T-helper 1 cell treated with Interleukin-12 subunit alpha and Interleukin-12 subunit beta and Interleukin-4 antibody, amounts not matched to agents 30 ng/mL and 1 ng/mL, for 36 hours (primary cell): ENCODE measurements at regions not wholly inside any gene's neighbourhood (a gene's known extent, or its start where the extent isn't known, plus 50 kb on each side); places are given as distances from the start of the nearest gene placed in this dataset.

Source experiments
- intact Hi-C: fragments of 100-400 bp; cut with micrococcal nuclease; formaldehyde crosslinking; loops from one replicate; pipeline ENCODE4 v1.15.1; 2024

- intact Hi-C loops, result no loop called here
Measured at GRCh38 chr10:31720546-31720945, 208.1 kb downstream of the ARHGAP12 start.

GRCh38 chr10:31709476-31709875, 219.2 kb downstream of the ARHGAP12 start:
- intact Hi-C loops, result loop anchor here (5.0 kb wide), 2 partner anchors 98 to 218 kb away; partner anchors contain the start of gene ARHGAP12

DNA sequence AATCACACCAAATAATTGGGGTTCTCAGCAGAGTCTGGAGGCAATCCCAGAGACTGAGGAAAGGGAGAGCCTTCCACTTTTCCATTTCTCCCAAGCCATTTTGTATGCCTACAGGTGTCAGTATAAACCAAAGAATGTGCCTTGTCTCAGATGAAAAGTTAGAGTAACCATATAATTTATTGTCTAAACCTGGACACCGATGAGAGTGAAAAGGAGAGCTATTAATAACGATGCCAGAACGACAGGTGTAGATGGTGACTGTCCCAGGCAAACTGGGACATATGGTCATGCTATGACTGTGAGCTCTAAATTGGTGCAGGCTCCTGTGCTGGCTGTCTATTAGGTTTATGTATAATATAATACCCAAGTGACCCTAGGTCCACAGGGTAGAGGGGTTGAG, 219.6 kb downstream of the ARHGAP12 start:
- intact Hi-C loops, result loop anchor here (5.0 kb wide), 2 partner anchors 98 to 218 kb away; partner anchors contain the start of gene ARHGAP12

DNA sequence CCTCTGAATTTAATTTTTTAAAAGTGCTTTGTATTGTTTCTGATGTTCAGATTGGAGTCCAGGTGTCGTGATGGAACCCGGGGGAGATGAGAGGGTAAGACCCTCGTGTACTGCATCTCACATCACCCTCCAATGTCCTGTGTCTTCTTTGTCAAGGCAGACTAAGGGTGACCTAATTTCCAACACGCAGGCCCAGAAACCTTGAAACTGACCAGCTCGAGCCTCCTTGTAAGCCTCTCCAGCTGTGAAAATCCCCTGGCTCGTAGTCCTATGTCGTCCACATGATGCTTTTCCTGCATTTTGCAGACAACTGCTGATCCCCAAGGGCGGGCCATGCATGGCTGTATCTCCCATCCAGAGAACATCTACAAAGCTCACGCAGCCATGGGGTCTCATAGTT, 220.2 kb downstream of the ARHGAP12 start:
- intact Hi-C loops, result loop anchor here (5.0 kb wide), 2 partner anchors 99 to 219 kb away; partner anchors contain the start of gene ARHGAP12

DNA sequence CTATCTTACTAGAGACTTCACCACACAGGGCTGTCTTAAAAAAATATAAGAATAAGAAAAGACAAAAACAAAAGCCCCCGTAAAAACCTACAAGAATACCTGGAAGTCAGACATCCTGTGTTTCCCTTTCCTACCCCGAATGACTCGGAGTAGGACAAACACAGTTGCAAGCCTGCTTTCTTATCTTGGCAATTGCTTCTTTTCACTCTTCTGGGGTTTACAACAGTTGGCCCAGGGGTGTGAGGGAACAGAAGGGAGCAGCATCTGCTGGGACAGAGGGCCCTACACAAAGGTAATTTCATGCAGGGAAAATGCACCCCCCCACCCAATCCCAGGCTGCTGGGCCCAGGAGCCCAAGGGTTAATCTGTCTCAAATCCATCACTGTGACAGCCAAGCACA, 220.6 kb downstream of the ARHGAP12 start:
- intact Hi-C loops, result loop anchor here (5.0 kb wide), 2 partner anchors 99 to 219 kb away; partner anchors contain the start of gene ARHGAP12

- intact Hi-C loops, result loop anchor here (1.0 to 5.0 kb wide), 5 partner anchors 19 to 220 kb away; partner anchors contain the start of gene ARHGAP12
Measured at GRCh38 chr10:31707093-31708039, 221.3 kb downstream of the ARHGAP12 start.

- intact Hi-C loops, result loop anchor here (1.0 to 5.0 kb wide), 5 partner anchors 18 to 221 kb away; partner anchors contain the start of gene ARHGAP12
Measured at GRCh38 chr10:31706464-31707092, 222.1 kb downstream of the ARHGAP12 start.

GRCh38 chr10:31705136-31705535, 223.5 kb downstream of the ARHGAP12 start:
- intact Hi-C loops, result loop anchor here (5.0 kb wide), 2 partner anchors 102 to 222 kb away; partner anchors contain the start of gene ARHGAP12

GRCh38 chr10:31704195-31704594, 224.4 kb downstream of the ARHGAP12 start:
- intact Hi-C loops, result no loop called here

DNA sequence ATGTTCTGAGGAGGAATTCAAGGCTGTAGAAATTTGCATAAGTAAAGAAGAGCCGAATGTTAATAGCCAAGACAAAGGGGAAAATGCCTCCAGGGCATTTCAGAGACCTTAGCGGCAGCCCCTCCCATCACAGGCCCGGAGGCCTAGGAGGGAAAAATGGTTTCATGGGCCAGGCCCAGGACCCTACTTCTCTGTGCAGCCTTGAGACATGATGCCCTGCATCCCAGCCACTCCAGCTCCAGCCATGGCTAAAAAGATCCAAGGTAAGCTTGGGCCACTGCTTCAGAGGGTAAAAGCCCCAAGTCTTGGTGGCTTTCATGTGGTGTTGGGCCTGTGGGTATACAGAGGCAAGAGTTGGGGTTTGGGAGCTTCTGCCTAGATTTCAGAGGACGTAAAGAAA, 225.7 kb downstream of the ARHGAP12 start:
- intact Hi-C loops, result no loop called here

DNA sequence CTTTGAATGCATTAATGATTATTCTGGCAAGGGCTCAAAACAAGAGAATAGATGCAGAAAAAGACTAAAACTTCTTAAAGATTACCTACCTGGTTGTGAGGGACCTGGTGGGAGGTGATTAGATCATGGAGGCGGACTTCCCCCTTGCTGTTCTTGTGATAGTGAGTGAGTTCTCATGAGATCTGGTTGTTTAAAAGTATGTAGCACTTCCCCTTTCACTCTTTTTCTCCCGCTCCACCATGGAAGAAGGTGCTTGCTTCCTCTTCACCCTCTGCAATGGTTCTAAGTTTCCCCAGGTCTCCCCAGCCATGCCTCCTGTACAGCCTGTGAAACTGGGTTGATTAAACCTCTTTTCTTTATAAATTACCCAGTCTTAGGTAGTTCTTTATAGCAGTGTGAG, 226.6 kb downstream of the ARHGAP12 start:
- intact Hi-C loops, result no loop called here

GRCh38 chr10:31701546-31701945, 227.1 kb downstream of the ARHGAP12 start:
- intact Hi-C loops, result no loop called here

GRCh38 chr10:31700181-31700611, 228.4 kb downstream of the ARHGAP12 start:
- intact Hi-C loops, result no loop called here

- intact Hi-C loops, result no loop called here
Measured at GRCh38 chr10:31698181-31698830, 230.3 kb downstream of the ARHGAP12 start.

DNA sequence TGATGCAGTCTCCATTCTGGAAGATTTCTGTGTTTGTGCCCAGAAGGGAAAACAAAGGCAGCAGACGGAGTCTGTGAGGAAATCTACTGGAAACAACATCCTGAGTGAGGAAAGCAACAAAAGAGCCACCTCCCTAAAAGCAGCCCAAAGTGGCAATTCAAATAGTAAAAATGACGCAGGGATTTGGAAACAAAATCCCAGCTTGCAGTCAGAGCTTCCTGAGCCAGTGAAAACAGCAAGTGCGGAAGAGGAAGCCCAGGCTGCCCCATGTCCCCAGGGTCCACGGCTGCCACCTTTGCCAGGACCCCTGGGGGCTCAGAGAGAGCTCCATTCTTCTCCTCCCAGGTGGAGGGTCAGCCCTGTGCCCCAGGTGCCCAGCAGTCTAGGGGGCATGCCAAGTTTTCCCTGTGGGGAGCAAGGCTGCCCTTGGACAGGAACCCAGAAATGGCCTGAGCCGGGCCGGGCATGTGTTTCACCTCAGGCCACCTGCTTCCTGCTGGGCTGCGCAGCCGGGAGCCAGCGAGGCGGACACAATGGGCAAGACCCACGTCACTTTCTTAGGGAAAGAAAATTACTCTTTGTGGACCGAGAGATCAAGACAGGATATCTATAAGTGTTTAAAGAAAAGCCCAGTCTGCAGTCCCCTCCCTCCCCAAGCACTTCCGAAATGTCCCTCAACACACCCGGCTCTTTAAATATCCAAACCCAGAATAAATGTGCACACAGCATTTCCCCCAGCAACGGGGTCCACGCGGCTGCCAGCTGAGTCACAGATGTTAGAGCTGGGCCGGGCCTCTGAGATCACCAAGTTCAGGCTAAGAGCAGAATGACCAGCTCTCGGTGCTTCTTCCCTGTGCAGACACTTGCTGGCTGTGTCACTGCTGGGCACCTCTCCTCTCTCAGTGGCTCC, 231.1 kb downstream of the ARHGAP12 start:
- intact Hi-C loops, result no loop called here

GRCh38 chr10:31694929-31695837, 233.4 kb downstream of the ARHGAP12 start:
- intact Hi-C loops, result no loop called here

- intact Hi-C loops, result no loop called here
Measured at GRCh38 chr10:31694126-31694685, 234.4 kb downstream of the ARHGAP12 start.

GRCh38 chr10:31693491-31693890, 235.1 kb downstream of the ARHGAP12 start:
- intact Hi-C loops, result no loop called here

DNA sequence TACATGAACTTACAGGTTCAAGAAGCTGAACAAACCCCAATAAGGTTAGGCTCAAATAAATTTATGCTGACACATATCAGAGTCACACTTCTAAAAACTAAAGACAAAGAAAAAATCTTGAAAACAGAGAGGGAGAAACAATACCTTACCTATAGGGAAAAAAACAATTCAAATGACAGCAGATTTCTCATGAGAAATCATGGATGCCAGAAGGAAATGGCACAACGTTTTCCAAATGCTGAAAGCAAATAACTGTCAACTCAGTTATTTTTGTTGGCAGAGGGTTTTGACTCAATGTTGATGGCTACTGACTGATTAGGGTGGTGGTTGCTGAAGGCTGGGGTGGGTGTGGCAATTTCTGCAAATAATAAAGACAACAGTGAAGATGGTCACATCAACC, 239.4 kb downstream of the ARHGAP12 start:
- intact Hi-C loops, result loop anchor here (2.0 to 5.0 kb wide), 4 partner anchors 18 to 367 kb away; no protein-coding TSS in a partner anchor
